ENCODE measurements at regions not wholly inside any gene's neighbourhood (a gene's known extent, or its start where the extent isn't known, plus 50 kb on each side); places are given as distances from the start of the nearest gene placed in this dataset.

DNA sequence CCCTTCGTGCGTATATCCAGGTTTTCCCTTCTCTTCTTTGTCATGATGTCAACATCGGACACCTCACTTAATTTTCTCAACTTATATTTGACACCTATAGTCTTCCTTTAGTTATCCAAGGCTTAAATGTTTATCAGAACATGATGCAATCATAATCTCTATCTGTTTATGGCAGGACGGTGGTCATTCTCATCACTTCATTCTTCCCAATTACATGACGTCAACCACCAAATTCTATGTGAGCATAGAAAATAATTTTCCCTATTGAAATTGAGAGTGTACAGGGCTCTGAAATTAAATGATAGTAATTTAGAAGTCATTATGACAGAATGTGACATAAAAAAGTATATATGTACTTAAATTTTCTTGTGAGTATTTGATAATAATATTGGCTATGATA is 345.4 kb downstream of the CDH9 start:
- Mint-ChIP-seq H3K4me1 (no peaks in the 10 kb centered on the region), H3K27me3 (ENCODE audit: low read depth) (no peaks in the 10 kb centered on the region), H3K27ac (no peak overlapping the region), H3K36me3 (ENCODE audit: insufficient read depth in 1 of 3, low read depth in 3 of 3) (no peaks in the 10 kb centered on the region), H3K4me3 (no peak overlapping the region), H3K9me3 (no peaks in the 10 kb centered on the region; a peak in 1 of 5 replicates)
- TF ChIP-seq, protein P1, sequence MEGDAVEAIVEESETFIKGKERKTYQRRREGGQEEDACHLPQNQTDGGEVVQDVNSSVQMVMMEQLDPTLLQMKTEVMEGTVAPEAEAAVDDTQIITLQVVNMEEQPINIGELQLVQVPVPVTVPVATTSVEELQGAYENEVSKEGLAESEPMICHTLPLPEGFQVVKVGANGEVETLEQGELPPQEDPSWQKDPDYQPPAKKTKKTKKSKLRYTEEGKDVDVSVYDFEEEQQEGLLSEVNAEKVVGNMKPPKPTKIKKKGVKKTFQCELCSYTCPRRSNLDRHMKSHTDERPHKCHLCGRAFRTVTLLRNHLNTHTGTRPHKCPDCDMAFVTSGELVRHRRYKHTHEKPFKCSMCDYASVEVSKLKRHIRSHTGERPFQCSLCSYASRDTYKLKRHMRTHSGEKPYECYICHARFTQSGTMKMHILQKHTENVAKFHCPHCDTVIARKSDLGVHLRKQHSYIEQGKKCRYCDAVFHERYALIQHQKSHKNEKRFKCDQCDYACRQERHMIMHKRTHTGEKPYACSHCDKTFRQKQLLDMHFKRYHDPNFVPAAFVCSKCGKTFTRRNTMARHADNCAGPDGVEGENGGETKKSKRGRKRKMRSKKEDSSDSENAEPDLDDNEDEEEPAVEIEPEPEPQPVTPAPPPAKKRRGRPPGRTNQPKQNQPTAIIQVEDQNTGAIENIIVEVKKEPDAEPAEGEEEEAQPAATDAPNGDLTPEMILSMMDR (conservative IDR thresholded peaks at IDR 0.05) = no peak
- Histone ChIP-seq H3K23ac (ENCODE audit: insufficient read length, low read depth, low read length) (no peak overlapping the region), H3K14ac (ENCODE audit: insufficient read depth, low read length) (no peak overlapping the region), H4K8ac (replicated peaks; ENCODE audit: insufficient read length, low read depth, low read length) (no peak overlapping the region), H4K5ac (ENCODE audit: insufficient read length, low read depth, low read length) (no peak overlapping the region), H2BK15ac (ENCODE audit: low read depth, low read length) (no peak overlapping the region), H2AFZ (ENCODE audit: low read length) (no peak overlapping the region), H3K56ac (ENCODE audit: insufficient read length, low read depth, low read length) (no peak overlapping the region), H4K91ac (ENCODE audit: insufficient read length, low read depth, low read length) (no peak overlapping the region), H4K20me1 (ENCODE audit: control insufficient read depth, insufficient read depth, insufficient read length) (no peaks in the 10 kb centered on the region), H3K23me2 (ENCODE audit: insufficient read length, low read depth, low read length, poor library complexity, severe bottlenecking) (no peaks in the 10 kb centered on the region), H2BK20ac (ENCODE audit: low read depth, low read length, poor library complexity, severe bottlenecking) (no peak overlapping the region), H3K4ac (ENCODE audit: low read depth, low read length) (no peak overlapping the region), H3K27ac (ENCODE audit: insufficient read length, low read depth, low read length) (no peak overlapping the region), H2BK5ac (ENCODE audit: insufficient read length, low read length) (no peak overlapping the region), H3K79me1 (ENCODE audit: insufficient read depth, low read depth, low read length, poor library complexity, severe bottlenecking) (no peaks in the 10 kb centered on the region), H3K79me2 (ENCODE audit: insufficient read depth, low read length) (no peaks in the 10 kb centered on the region), H3T11ph (ENCODE audit: low read length) (no peak overlapping the region), H3K4me1 (ENCODE audit: insufficient read depth, low read length) (no peaks in the 10 kb centered on the region), H2AK5ac (ENCODE audit: insufficient read length, low read length) (no peak overlapping the region), H3K9ac (ENCODE audit: extremely low read depth, insufficient read length, low read length) (no peak overlapping the region), H3K4me2 (ENCODE audit: insufficient read depth, insufficient read length, low read length) (no peak overlapping the region), H2BK120ac (ENCODE audit: low read depth, low read length, poor library complexity, severe bottlenecking) (no peak overlapping the region), H3K27me3 (ENCODE audit: insufficient read depth, low read length) (no peaks in the 10 kb centered on the region), H3K18ac (ENCODE audit: insufficient read length, low read depth, low read length) (no peak overlapping the region), H2BK12ac (ENCODE audit: insufficient read length, low read depth, low read length) (no peak overlapping the region), H3K9me3 (ENCODE audit: control insufficient read depth, low read depth, low read length) (no peaks in the 10 kb centered on the region)
- DNase-seq = no peak
- no CpG with 5 or more reads among the region's 5 CpGs for WGBS (ENCODE audit: extremely low coverage, insufficient read length, low lambda C conversion rate)
